ENCODE measurements at regions not wholly inside any gene's neighbourhood (a gene's known extent, or its start where the extent isn't known, plus 50 kb on each side); places are given as distances from the start of the nearest gene placed in this dataset.

- TF ChIP-seq, protein P1, sequence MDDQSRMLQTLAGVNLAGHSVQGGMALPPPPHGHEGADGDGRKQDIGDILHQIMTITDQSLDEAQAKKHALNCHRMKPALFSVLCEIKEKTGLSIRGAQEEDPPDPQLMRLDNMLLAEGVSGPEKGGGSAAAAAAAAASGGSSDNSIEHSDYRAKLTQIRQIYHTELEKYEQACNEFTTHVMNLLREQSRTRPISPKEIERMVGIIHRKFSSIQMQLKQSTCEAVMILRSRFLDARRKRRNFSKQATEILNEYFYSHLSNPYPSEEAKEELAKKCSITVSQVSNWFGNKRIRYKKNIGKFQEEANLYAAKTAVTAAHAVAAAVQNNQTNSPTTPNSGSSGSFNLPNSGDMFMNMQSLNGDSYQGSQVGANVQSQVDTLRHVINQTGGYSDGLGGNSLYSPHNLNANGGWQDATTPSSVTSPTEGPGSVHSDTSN (IDR thresholded peaks at IDR 0.05) = no peak
- TF ChIP-seq CEBPB (IDR thresholded peaks at IDR 0.05) (no peak), KDM1A (IDR thresholded peaks at IDR 0.05; ENCODE audit: low read depth) (no peak), NR3C1 (IDR thresholded peaks at IDR 0.05) (no peak), POLR2A (IDR thresholded peaks at IDR 0.05; ENCODE audit: low read length) (no peak), CHD4 (IDR thresholded peaks at IDR 0.05; ENCODE audit: borderline replicate concordance) (no peak)
- TF ChIP-seq, protein P2, sequence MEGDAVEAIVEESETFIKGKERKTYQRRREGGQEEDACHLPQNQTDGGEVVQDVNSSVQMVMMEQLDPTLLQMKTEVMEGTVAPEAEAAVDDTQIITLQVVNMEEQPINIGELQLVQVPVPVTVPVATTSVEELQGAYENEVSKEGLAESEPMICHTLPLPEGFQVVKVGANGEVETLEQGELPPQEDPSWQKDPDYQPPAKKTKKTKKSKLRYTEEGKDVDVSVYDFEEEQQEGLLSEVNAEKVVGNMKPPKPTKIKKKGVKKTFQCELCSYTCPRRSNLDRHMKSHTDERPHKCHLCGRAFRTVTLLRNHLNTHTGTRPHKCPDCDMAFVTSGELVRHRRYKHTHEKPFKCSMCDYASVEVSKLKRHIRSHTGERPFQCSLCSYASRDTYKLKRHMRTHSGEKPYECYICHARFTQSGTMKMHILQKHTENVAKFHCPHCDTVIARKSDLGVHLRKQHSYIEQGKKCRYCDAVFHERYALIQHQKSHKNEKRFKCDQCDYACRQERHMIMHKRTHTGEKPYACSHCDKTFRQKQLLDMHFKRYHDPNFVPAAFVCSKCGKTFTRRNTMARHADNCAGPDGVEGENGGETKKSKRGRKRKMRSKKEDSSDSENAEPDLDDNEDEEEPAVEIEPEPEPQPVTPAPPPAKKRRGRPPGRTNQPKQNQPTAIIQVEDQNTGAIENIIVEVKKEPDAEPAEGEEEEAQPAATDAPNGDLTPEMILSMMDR (IDR thresholded peaks at IDR 0.05) = no peak
Observed at GRCh38 chr10:118392761-118393160, 50.6 kb upstream of the FAM204A start.

Measured in A549 (cell line).